Fibroblast of villous mesenchyme (primary cell): ENCODE measurements at regions not wholly inside any gene's neighbourhood (a gene's known extent, or its start where the extent isn't known, plus 50 kb on each side); places are given as distances from the start of the nearest gene placed in this dataset.

Experiments
- DNase-seq: peaks from one replicate; pipeline ENCODE4 v3.0.0-alpha.2; 2010; ENCODE audit warnings: low read depth
- H3K4me3 ChIP-seq: 2 replicates; pipeline ENCODE4 v1.5.1; 2011; ENCODE audit warnings: low read depth, mild to moderate bottlenecking, low read length
- TF ChIP-seq, protein P1 (sequence below): IDR thresholded peaks from 2 replicates; pipeline ENCODE4 v1.5.1; 2012; ENCODE audit warnings: low read depth, mild to moderate bottlenecking, low read length; ENCODE audit not compliant: insufficient read depth

DNA sequence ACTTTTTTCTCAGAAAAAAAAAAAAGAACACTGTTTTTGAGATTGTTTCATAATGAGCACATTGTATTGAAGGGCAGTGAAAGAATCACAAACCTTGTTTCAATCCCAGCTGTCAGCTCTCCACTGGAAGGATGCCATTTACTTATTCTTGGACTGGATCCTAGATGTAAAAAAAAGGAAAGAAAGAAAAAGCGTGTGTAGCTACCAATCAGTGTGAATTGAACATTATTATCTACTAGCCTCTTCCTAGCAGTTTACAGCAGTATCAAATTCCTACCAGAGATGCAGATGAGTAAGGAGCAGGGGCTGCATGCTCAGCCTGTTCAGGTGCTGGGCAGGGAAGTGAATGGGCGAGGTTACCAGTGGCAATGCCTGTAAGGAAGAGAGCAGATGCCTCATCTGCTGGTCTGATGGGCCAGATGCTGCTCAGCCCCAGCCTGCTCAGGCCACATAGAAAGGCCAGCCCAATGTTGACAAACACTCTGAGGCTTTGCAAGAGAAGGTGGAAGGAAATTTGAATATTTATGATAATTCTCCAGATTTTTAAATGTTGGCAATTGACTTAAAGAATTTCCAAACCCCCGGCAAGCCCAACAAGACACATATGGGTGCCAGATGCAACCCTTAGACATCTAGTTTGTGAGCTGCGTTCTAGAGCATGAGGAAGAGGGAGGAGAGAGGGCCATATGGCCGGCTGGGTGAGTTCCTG lies 189.5 kb downstream of the IBTK start:
- TF ChIP-seq, protein P1, sequence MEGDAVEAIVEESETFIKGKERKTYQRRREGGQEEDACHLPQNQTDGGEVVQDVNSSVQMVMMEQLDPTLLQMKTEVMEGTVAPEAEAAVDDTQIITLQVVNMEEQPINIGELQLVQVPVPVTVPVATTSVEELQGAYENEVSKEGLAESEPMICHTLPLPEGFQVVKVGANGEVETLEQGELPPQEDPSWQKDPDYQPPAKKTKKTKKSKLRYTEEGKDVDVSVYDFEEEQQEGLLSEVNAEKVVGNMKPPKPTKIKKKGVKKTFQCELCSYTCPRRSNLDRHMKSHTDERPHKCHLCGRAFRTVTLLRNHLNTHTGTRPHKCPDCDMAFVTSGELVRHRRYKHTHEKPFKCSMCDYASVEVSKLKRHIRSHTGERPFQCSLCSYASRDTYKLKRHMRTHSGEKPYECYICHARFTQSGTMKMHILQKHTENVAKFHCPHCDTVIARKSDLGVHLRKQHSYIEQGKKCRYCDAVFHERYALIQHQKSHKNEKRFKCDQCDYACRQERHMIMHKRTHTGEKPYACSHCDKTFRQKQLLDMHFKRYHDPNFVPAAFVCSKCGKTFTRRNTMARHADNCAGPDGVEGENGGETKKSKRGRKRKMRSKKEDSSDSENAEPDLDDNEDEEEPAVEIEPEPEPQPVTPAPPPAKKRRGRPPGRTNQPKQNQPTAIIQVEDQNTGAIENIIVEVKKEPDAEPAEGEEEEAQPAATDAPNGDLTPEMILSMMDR, result no peak
- DNase-seq, result peak; percentile 68
- no peak overlapping the region for H3K4me3 ChIP-seq

DNA sequence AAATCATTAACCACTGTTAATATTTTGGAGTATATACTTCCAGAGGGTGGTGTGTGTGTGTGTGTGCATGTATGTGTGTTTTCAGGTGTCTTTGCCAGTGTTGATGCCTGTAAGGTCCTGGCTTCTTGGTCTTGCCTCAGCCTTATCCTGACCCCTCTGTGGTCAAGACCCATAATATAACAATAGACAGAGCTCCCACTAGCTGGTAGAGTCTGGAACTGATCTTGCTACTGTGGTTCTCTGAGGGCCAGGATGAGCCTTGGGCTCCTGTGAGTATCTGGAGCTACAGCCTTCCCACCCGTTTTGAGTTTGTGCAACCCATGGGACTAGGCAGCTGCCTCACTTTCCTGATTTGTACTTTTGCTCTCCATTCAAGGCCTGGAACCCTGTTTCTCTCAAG lies 191.0 kb downstream of the IBTK start:
- TF ChIP-seq, protein P1, result no peak
- DNase-seq, result no peak
- H3K4me3 ChIP-seq, result no peak overlapping the region

DNA sequence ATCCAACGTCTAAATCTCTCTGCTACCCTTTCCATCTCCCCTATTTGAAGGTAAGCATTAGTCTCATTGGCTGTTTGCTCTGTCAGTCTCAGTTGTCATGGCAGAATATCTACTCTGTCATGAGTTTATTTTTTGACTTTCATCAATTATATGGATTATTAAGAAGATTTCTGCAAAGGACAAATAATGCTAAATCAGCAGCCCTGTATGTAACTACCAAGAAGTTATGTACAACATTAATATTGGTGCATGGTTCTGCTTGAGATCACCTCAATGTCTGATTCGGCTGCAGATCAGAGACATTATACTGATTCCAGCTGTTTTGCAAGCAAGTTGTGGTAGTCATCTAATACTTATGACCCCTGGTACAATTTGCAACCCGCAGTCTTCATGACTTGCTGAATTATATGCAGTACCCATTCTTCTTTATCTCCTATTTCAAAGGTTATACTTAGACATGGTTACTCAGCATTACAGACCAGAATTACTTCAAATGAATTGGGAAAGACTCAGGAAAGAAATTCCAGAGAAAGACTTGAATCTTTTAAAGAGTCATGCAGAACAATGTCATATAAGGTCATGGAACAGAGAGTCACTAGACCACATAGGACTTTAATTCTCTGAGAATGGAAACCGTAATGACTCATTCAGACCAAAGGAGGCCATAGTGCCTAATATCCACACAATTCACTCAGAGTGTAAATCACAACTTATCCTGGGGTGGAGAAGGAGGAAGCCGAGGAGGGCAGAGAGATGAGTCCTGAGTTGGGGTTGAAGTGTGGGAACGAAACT lies 201.4 kb downstream of the IBTK start:
- DNase-seq, result peak; percentile 59
- H3K4me3 ChIP-seq, result no peak overlapping the region

DNA sequence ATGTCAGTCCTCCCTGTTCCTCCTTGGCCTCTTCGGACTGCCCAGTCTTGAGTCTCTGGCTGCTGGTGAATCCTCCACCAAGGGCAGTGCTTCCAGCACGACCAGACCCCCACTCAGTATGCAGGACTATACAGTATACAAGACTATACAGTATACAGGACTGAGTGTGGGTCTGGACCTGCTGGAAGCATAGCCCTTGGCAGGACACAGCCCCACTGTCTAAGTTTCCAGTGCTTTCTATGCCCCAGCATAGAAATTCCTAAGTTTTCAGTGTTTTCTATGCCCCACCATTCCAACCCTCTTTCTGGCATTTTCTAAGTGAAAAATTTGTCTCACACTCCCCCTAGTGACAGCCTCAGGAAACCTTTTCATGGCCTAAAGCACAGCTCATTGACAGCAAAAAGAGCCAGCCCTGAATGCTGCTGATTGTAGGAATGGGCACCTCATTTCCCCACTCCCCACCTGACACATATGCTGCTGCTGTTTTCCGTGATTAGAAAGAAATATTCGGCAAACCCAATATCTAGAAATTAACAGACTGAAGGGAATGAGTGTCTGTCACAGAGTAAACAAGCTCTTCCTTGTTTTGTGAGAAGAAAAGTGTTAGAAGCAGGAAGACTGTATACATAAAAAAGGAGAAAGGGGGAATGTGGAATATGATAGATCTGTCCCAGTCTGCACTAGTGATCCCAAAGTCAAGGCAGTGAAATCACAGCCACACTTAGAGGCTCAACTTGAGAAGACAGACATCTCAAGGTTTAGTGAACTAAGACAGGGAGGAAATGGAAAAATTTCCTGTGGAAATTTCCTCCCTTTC lies 206.9 kb downstream of the IBTK start:
- no peak overlapping the region for H3K4me3 ChIP-seq
- DNase-seq, result peak; percentile 65
- TF ChIP-seq, protein P1, result peak; percentile 91

More for the DNA sequence above, 201.4 kb downstream of the IBTK start:
- TF ChIP-seq, protein P1, result no peak

DNA sequence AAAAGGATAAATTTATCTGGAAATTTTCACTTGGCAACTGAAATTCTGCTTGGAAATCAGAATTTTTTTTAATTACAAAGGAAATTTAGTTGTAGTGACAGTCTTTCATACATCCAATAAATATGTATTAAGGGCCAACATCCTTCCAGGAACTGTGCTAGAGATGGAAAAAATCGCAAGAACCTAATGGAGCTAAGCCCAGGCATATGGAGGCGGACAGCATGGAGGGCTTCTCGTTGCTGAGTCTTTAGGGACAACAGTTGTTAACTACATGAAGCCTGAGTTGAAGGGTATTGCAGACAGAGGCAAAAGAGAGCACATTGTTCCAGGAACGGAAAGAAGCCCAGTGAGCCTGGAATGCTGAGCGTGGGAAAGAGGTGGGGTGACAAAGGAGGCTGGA lies 208.9 kb downstream of the IBTK start:
- no peak for DNase-seq
- TF ChIP-seq, protein P1, result no peak
- no peak overlapping the region for H3K4me3 ChIP-seq

DNA sequence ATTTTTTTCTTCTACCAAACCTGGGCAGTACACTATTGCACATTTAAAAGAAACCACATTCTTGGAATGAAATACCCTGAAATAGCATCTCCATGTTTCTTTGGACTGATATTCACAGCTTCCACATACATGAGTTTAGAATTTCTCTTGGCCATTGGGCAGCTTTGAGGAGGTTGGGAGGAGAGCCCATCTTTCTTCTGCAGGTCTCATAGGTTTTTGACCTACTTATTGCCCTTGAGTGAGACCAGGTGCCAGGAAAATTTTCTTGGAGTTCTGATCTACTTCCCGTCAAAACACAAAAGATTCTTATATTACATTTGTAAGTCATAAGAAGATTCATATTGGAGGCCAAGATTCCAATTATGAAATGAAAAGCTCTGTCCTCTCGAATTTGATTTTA lies 212.0 kb downstream of the IBTK start:
- H3K4me3 ChIP-seq, result no peak overlapping the region
- no peak for DNase-seq
- TF ChIP-seq, protein P1, result no peak
